ENCODE measurements at regions not wholly inside any gene's neighbourhood (a gene's known extent, or its start where the extent isn't known, plus 50 kb on each side); places are given as distances from the start of the nearest gene placed in this dataset.

- TF ChIP-seq SIN3A (IDR thresholded peaks at IDR 0.05; ENCODE audit: borderline replicate concordance, insufficient read depth, low read length) = no peak
- no peak for TF ChIP-seq TAF1 (IDR thresholded peaks at IDR 0.05; ENCODE audit: borderline replicate concordance, insufficient read depth, low read length)
- TF ChIP-seq, protein P1, sequence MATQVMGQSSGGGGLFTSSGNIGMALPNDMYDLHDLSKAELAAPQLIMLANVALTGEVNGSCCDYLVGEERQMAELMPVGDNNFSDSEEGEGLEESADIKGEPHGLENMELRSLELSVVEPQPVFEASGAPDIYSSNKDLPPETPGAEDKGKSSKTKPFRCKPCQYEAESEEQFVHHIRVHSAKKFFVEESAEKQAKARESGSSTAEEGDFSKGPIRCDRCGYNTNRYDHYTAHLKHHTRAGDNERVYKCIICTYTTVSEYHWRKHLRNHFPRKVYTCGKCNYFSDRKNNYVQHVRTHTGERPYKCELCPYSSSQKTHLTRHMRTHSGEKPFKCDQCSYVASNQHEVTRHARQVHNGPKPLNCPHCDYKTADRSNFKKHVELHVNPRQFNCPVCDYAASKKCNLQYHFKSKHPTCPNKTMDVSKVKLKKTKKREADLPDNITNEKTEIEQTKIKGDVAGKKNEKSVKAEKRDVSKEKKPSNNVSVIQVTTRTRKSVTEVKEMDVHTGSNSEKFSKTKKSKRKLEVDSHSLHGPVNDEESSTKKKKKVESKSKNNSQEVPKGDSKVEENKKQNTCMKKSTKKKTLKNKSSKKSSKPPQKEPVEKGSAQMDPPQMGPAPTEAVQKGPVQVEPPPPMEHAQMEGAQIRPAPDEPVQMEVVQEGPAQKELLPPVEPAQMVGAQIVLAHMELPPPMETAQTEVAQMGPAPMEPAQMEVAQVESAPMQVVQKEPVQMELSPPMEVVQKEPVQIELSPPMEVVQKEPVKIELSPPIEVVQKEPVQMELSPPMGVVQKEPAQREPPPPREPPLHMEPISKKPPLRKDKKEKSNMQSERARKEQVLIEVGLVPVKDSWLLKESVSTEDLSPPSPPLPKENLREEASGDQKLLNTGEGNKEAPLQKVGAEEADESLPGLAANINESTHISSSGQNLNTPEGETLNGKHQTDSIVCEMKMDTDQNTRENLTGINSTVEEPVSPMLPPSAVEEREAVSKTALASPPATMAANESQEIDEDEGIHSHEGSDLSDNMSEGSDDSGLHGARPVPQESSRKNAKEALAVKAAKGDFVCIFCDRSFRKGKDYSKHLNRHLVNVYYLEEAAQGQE (IDR thresholded peaks at IDR 0.05; ENCODE audit: insufficient read depth in 1 of 2, low read depth in 2 of 2, low read length in 2 of 2) = no peak
- no peak for TF ChIP-seq FOXP2 (optimal IDR thresholded peaks at IDR 0.05; ENCODE audit: borderline replicate concordance, extremely low read depth, extremely low read length, insufficient read depth)
- no peak for TF ChIP-seq POLR2AphosphoS5 (IDR thresholded peaks at IDR 0.05; ENCODE audit: low read depth, low read length)
Measured at GRCh38 chr11:129242855-129243254, 50.7 kb upstream of the ARHGAP32 start.
